GM21528 (cell line): ENCODE measurements at regions not wholly inside any gene's neighbourhood (a gene's known extent, or its start where the extent isn't known, plus 50 kb on each side); places are given as distances from the start of the nearest gene placed in this dataset.

Experiments used
- ATAC-seq: cut with Tn5 transposase; IDR thresholded peaks from one replicate; pipeline ENCODE4 v1.9.1; 2021; ENCODE audit warnings: mild to moderate bottlenecking, moderate library complexity; ENCODE audit not compliant: unreplicated experiment, low FRiP score

DNA sequence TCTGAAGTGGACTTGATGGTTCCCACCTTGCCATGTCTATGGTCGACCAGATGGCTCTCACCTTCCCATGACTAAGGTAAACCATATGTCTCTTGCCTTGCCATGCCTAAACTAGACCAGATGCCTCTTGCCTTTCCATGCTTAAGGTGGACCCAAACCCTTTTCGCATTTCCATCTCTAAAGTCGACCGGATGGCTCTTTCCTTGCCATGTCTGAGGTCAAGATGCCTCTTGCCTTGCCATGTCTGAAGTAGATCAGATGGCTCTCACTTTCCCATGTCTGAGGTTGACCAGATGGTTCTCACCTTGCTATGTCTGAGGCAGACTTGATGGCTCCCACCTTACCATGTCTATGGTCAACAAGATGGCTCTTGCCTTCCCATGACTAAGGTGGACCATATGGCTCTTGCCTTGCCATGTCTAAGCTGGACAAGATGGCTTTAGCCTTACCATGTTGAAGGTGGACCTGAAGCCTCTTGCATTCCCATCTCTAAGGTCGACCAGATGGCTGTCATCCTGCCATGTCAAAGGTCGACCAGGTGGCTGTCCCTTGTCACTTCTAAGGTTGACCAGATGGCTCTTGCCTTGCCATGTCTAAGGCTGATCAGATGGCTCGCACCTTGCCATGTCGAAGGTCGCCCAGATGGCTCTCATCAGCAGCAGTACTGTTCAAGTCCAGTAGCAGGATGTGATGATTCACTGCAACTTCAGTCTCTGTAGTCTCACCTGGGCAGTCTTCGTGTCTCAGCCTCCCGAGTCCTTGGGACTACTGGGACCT, 1439.4 kb downstream of the UQCRFS1 start:
- ATAC-seq, result no peak

- no peak for ATAC-seq
Measured at GRCh38 chr19:27772059-27772458, 1440.9 kb downstream of the UQCRFS1 start.

DNA sequence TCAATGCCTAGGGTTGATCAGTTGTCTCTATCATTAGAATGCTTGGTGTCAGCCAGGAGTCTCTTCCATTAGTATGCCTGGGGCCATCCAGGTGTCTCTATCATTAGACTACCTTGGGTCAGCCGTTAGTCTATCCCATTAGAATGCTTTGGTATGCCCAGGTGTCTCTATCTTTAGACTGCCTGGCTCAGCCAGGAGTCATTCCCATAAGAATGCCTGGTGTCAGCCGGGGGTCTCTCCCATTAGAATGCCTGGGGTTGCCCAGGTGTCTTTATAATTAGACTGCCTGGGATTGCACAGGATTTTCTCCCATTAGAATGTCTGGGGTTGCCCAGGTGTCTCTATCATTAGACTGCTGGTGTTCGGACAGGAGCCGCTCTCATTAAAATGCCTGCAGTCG, 1442.9 kb downstream of the UQCRFS1 start:
- ATAC-seq, result no peak

DNA sequence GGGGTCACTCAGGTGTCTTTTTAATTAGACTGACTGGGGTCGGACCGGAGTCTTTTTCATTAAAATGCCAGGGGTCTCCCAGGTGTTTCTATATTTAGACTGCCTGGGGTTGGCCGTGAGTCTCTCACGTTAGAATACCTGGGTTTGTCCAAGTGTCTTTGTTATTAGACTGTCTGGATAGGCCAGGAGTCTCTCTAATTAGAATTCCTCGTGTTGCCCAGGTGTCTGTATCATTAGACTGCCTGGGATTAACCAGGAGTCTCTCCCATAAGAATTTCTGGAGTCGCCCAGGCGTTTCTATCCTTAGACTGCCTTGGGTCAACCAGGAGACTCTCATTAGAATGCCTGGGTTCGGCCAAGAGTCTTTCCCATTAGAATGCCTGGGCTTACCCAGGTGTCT, 1445.7 kb downstream of the UQCRFS1 start:
- ATAC-seq, result no peak

DNA sequence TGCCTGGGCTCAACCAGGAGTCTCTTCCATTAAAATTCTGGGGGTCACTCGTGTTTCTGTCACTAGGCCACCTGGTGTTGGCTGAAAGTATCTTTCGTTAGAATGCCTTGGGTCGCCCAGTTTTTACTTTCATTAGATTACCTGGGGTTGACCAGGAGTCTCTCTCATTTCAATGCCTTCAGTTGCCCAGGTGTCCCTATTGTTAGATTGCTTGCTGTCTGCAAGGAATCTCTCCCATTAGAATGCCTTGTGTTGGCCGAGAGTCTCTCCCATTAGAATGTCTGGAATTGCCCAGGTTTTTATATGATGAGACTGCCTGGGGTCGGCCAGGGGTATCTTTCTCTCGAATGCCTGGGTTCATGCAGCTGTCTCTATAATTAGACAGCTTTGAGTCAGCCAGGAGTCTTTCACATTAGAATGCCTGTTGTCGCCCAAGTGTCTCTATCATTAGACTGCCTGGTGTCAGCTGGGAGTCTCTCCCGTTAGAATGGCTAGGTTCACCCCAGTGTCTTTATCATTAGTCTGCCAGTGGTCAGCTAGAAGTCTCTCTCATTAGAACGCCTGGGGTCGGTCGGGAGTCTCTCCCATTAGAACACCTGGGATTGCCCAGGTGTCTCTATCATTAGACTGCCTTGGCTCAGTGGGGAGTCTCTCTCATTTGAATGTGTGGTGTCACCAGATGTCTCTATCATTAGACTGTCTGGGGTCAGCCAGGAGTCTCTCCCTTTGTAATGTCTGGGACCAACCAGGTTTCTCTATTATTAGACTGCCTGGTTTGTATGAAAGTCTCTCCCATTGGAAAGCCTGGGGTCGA, 1446.8 kb downstream of the UQCRFS1 start:
- no peak for ATAC-seq

GRCh38 chr19:27765397-27765796, 1447.6 kb downstream of the UQCRFS1 start:
- ATAC-seq, result no peak

- no peak for ATAC-seq
Measured at GRCh38 chr19:27764186-27764804, 1448.7 kb downstream of the UQCRFS1 start.

- ATAC-seq, result no peak
Measured at GRCh38 chr19:27762933-27763332, 1450.0 kb downstream of the UQCRFS1 start.

DNA sequence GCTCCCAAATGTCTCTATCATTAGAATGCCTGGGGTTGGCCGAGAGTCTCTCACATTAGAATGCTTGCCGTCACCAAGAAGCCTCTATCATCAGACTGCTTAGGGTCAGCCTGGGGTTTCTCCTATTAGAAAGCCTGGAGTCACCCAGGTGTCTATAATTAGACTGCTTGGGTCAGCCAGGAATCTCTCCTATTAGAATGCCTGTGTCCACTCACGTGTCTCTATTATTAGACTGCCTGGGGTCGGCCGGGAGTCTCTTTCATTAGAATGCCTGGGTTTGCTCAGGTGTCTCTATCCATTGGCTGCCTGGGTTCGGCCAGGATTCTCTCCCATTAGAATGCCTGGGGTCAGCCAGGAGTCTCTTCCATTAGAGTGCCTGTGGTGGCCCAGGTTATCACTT, 1453.1 kb downstream of the UQCRFS1 start:
- ATAC-seq, result no peak

DNA sequence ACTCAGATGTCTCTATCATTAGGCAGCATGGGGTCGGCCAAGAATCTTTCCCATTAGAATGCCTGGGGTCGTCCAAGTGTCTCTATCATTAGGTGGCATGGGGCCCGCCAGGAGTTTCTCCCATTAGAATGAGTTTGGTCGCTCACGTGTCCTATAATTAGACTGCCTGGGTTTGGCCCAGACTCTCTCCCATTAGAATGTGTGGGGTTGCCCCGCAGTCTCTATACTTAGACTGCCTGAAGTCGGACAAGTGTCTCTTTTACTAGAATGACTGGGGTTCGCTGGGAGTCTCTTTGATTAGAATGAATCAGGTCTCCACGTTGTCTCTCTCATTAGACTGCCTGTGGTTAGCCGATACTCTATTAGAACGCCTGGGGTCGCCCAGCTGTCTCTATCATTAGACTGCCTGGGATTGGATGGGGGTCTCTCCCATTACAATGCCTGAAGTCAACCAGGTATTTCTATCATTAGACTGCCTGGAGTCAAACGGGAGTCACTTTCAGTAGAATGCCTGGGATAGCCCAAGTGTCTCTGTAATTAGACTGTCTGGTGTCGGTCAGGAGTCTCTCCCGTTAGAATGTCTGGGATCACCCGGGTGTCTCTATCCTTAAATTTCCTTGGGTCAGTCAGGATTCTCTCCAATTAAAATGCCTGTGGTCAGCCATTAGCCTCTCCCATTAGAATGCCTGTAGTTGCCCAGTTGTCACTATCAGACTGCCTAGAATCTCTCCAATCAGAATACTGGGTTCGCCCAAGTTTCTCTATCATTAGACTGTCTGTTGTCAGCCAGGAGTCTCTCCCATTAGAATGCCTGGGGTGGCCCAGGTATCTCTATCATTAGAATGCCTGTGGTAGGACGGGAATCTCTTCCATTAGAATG, 1454.1 kb downstream of the UQCRFS1 start:
- no peak for ATAC-seq

DNA sequence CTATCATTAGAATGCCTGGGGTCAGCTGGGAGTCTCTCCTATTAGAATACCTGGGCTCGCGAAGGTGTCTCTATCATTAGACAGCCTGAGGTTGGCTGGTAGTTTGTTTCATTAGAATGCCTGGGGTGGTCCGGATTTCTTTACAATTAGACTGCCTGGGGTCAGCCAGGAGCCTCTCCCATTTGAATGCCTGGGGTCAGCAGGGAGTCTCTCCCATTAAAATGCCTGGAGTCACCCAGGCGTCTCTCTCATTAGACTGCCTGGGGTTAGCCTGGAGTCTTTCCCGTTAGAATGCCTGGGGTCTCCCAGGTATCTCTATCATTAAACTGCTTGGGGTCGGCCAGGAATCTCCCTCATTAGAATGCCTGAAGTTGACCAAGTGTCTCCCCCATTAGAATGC, 1458.3 kb downstream of the UQCRFS1 start:
- no peak for ATAC-seq

- ATAC-seq, result no peak
Measured at GRCh38 chr19:27753622-27754021, 1459.3 kb downstream of the UQCRFS1 start.

DNA sequence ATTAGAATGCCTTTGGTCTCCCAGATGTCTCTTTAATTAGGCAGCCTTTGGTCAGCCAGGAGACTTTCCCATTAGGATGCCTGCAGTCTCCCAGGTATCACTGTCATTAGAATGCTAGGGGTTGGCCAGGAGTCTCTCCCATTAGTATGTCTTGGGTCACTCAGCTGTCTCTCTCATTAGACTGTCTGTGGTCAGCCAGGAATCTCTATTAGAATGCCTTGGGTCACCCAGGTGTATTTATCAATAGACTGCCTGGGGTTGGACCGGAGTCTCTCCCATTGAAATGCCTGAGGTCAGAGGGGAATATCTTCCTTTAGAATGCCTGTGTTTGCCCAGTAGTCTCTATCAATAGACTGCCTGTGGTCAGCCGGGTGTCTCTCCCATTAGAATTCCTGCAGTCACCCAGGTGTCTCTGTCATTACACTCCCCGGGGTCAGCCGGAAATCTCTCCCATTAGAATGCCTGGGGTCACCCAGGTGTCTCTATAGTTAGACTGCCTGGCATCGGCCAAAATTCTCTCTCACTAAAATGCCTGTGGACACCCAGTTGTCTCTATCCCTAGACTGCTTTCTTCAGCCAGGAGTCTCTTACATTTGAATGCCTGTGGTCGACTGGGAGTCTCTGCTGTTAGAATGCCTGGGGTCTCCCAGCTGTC, 1460.3 kb downstream of the UQCRFS1 start:
- no peak for ATAC-seq

DNA sequence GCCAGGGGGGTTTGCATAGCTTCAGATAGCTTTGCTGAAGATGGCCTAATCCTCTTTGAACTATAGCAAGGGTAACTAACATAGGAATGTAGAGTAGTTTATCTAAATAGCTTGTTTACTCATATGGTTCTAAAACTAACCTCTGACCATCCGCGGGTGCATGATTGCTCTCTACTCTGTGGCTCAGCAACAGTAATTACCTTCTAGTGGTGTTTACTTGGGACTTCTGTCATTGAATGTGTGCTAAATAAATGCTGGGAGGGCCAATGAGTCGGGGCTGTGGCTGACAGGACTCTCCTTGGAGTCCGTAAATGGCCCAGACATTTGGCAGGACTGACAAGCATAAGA, 1461.9 kb downstream of the UQCRFS1 start:
- ATAC-seq, result no peak

DNA sequence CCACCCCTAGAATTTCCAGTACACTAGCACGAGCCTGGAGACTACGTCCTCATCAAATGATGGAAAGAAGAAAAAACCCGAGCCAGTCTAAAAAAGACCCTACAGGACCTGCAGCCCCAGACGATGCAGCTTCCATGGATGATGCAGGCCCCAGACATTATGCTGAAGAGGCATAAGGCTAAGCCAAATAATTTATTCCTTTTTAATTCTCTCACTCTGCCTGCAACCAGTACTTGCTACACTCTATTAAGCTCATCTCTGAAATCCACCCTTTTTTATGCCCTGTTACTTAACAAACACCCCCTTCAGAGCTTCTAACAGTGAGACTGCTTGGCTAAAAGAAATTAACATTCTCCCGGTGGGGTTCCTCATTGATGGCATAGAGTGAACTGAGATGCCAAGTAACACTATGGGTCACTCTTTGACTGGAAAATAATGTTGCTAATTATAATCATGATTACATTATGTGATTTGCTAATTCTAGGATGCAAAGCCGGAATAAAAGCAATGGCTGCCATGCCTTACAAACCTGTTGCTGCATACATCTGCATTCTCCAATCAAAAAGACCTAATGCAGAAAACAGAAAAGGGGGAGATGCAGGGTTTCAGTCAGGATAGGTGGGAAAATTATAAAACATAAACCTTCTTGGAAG, 1462.4 kb downstream of the UQCRFS1 start:
- ATAC-seq, result no peak

DNA sequence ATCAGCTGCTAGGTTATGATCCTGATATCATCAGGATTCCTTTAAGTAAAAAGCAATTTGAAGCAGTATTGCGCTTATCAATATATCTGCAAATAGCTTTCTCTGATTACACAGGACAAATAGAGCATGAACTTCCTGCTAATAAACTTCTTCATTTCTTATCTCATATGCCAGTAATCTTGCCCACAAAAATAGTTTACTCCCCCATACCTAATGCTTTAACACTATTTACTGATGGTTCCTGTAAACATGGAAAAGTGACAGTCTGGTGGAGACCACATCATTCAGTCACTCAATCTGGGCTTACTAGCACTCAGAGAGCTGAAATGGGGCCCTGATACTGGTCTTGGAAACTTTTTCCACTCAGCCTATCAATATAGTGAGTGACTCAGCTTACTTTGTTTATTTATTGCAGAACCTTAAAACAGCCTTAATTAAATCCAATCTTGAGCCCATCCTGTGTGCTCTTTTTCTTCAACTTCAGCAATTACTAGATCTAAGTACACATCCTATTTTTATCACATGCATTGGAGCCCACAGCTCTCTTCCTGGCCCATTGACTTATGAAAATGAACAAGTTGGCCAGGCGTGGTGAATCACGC, 1464.3 kb downstream of the UQCRFS1 start:
- no peak for ATAC-seq

DNA sequence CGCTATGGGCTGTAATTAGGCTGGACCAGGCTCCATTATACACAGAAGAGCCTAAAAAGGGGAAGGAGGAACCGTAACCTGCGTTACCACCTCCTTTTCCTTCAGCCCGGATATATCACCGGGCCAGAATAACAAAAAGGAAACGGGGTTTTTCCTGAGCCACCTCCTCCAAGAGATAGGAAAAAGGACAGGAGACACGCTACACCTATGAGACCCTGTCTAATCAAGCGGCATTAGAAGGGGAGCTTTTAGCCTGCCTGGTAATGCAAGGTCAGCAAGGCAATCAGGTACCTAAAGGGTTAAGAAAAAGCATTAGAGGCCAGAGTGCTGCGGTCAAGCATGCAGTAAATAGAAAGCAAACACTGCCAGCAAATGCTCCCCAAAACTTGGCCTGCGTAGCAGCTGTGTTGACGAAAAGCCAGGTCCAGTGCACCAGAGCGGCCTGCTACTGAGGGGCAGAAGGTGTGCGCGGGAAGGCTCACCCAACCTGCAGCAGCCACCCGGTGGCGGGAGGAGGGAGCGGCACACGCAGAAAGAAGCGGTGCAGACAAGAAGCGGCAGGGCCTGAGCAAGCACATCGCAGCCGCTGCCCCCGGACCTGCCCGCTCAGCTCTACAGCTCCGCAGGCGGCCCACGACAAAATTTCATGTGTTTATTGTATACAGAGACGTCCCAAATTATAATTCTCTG, 1466.1 kb downstream of the UQCRFS1 start:
- ATAC-seq, result no peak

GRCh38 chr19:27745978-27746542, 1466.9 kb downstream of the UQCRFS1 start:
- no peak for ATAC-seq
